ENCODE measurements at regions not wholly inside any gene's neighbourhood (a gene's known extent, or its start where the extent isn't known, plus 50 kb on each side); places are given as distances from the start of the nearest gene placed in this dataset.
A peak's percentile ranks its signal among the peaks of the same experiment; 100 is the strongest.

GRCh38 chr13:85864963-85865530, 65.8 kb upstream of the SLITRK6 start:
- no peak for DNase-seq (ENCODE audit: low read depth)
- H3K4me3 ChIP-seq (ENCODE audit: low read depth, low read length): no peak overlapping the region
- TF ChIP-seq CTCF (conservative IDR thresholded peaks at IDR 0.05; ENCODE audit: low read depth, low read length): peak; percentile 57

- no peak for TF ChIP-seq CTCF (conservative IDR thresholded peaks at IDR 0.05; ENCODE audit: low read depth, low read length)
- DNase-seq (ENCODE audit: low read depth): no peak
- H3K4me3 ChIP-seq (ENCODE audit: low read depth, low read length): no peak overlapping the region
Measured at GRCh38 chr13:85853901-85854663, 54.9 kb upstream of the SLITRK6 start.

- TF ChIP-seq CTCF (conservative IDR thresholded peaks at IDR 0.05; ENCODE audit: low read depth, low read length): no peak
- DNase-seq (ENCODE audit: low read depth): no peak
- H3K4me3 ChIP-seq (ENCODE audit: low read depth, low read length): no peak overlapping the region
Measured at GRCh38 chr13:85853161-85853894, 54.1 kb upstream of the SLITRK6 start.

Measured in epithelial cell of proximal tubule (primary cell).